ENCODE measurements at regions not wholly inside any gene's neighbourhood (a gene's known extent, or its start where the extent isn't known, plus 50 kb on each side); places are given as distances from the start of the nearest gene placed in this dataset.
"Not testable (repeated sequence)": the region's sequence is repeated elsewhere in the genome, so short reads cannot be mapped to it uniquely, and the experiment has no call there.

DNA sequence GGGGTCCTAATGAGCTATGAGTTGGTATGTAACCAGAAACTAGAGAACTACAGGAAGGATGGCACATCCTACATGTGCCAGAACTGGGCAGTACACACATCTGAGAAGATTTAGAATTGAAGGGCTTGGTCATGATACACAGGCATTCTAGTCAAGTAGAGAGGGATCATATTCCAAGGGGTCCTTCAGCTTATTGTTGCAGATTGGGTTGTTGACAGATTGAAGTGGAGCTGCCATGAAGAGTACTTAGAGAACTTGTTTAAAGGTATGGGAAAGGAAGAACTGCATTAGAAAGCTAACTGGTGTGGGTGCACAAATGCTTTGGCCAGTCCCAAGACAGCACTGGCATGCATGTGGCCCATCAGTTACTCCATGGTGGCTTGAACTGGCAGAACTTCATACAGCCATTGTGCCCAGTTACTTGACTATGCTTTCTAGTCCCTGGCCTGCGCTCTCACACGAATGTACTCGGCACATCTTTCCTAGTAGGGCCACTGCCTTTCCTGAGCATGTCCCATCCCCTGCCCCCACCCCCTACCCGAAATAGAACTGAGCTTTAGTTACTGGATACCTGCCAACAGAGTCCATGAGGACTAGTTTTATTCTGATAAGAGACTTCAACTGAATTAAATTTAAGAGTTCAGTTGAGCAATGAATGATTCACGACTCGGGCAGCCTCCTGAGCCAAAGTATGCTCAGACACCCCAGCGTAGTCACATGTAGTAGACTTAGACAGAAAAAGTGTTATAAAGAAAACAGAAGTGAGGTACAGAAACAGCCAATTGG lies 64.0 kb downstream of the CCNG2 start:
- DNase-seq (ENCODE audit: low spot score): no peak

DNA sequence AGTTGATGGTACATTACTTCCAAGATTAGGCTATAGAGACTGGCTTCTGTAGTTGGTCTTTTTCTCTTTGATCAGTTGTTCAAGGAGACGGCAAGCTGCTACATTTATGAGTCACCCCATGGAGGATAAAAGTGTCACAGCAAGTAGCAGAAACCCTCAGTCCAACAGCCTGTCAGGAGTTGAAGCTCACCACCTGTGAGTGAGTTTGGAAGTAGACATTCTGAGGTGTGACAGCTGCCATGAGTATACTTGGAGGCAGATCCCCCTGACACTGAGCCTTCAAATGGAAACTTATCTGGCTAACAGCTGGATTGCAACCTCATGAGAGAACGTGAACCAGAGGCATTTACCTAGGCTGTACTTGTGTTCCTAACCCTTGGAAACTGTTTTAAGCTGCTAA lies 68.0 kb downstream of the CCNG2 start:
- DNase-seq (ENCODE audit: low spot score): no peak

DNA sequence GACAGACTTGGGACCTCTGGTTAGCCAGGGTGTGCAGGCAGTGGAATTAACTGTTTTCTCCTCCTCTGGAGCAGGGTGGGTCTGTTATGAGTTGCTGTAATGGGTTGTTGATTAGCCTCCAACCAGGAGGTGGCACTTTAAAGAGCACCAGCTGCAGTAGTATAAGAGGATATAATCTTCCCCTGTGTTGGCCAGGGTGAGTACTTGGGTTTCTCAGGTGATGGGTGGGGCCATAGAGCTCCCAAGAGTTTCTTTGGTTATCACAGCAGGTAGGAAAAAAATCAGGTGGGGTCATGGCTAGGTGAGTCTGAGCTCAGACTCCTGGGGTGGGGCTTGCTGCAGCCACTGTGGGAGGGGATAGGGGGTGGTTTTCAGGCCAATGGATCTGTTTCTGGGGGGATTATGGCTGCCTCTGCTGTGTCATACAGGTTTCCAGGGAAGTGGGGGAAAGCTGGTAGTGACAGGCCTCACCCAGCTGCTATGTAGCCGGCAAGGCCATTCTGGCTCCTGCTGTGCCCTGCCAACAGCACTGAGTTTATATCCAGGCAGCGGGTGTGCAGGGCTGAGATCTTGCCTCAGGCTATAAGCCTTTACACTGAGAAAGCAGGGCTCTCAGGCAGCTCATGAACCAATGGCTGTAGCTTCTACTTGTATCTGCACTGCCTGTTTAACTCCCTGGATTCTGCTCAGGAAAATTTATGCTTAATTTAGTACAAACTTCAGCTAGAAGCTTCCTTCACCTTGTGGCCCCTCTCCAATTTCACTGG lies 70.1 kb downstream of the CCNG2 start:
- DNase-seq (ENCODE audit: low spot score): no peak

DNA sequence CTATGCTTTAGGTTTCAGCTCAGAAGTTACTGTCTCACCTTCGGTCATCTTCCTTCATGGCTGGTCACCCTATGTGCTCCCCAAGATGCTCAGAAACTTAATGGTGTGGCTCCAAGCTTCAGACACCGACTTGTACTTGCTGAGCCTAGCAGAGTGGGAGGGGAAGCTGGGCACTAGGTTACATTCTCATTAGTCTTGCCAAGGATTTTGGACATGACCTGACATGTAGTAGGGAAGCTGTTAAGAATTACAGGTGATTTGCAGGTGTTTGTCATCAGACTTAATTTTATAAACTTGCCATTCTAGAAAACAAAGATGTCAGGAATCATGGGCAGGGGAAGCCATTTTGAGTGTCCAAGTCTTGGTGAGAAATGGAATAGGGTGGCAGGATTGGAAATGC lies 72.4 kb downstream of the CCNG2 start:
- no peak for DNase-seq (ENCODE audit: low spot score)

DNA sequence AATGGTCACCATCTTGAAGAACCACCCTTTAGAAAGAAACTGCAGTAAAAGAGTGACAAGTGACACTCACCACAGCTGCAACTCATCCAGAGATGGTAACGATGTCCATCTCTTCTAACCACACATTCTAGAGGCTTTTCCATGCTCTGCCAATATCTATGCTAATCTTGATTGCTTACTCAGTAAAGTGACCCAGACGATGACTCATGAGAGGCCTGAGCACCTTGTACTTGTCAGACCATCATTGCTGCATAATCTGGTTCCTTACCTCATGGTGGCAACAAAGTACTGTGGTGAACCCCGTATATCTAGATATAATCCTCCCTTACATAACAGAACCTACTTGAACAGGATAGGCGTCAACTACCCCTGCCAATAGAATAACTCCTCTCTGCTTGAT lies 75.6 kb downstream of the CCNG2 start:
- no peak for DNase-seq (ENCODE audit: low spot score)

DNA sequence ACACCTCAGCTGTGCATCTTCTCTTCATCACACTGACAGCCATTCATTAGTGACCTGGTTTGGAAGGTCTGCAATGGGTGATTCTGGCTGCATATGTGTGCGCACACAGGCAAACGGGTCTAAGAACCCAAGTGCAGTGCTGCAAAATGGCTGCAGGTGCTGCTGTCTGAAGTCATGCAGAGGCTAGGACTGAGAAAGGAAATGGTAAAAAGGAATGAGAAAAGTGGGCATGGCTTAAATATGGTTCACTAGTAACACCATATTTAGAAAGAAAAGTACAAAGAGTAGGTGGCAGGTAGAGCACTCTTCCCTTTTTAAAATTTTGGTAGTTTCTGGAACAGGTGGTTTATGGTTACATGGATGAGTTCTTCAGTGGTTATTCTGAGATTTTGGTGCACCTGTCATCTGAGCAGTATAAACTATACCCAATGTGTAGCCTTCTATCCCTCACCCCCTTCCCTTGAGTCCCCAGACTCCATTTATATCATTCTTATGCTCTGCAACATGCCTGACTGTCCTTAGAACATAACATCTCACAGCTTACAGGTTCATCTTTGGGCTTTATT lies 78.4 kb downstream of the CCNG2 start:
- DNase-seq (ENCODE audit: low spot score): no peak

DNA sequence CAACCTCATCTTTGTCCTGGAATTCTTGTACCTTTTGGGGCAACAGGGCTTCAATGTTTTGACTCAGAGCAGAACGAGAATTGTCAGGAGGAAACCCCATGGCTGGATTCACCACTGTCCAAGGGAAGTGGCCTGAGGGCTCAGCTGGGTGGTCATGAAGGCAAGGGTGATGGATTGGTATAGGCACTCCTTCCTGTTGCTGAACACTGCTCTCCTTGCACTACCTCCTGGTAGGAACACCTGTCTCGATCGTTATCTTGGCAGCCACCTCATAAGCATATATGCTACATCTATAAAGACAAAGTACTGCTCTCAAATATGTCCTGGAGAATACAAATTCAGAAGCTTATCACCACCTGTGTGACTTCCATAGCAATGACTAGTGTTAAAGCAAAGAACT lies 79.8 kb downstream of the CCNG2 start:
- DNase-seq (ENCODE audit: low spot score): no peak

DNA sequence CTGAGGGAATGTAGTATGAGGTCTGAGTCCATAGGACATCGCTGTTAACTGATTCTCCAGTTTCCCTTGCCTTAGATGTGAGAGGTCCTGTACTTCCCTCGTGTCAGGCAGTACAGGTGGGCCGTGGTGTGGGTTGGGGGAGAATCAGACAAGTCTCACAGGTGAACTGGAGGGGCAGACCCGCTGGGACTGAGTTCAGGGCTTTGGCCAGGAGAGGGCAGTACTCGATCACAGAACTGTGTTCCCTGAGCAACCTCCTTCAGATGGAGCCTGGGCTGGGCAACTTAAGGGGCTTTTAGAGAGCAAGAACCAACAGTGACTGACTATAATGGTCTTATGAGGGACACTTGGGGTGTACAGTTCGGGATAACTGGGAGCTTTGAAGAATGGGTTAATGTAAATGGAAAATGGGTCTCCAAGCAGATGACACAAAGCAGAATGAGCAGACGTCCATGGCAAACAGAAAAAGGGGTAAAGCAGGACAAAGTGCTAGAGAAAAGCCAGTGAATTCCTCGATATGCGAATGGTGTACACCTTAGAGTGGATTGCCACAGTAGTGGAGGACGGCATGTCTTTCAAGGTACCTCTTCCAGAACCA lies 83.6 kb downstream of the CCNG2 start:
- peak; percentile 22 for DNase-seq (ENCODE audit: low spot score)

DNA sequence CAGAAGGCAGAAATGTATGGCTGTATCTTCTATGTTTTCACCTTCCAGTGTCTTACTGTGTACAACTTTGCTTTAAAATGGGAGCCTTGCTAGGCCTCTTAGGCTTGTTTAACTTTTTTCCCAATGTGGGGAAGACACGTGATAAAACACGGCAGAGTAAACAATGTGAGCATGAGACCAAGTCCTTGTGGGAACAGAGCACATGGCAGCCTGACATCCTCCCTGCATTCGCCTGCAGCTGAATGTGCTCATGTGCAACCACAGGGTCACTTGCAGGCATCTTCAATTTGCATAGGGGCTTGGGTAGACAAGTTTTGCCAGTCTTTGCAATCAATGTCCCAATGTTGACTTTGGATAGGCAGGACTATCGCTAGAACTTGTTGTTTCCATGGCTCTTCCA lies 91.8 kb downstream of the CCNG2 start:
- no peak for DNase-seq (ENCODE audit: low spot score)

DNA sequence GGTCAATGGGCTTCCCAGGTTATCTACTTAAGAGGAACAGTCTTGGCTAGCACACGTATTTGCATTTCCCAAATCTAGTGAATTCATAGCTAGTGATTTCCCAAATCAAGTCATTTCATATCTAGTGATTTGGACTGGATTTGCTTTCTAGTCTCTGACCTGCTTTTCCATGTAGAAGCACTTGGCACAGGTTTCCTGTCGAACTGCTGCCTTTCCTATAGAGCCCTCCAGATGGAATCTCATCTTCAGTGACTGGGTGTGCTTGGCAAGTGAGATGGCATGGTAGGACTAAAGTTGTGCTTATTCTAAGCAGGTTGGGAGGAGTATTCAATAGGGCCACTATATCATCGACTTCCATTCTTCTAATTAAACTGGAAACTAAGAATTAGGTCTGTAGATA lies 94.7 kb downstream of the CCNG2 start:
- no peak for DNase-seq (ENCODE audit: low spot score)

DNA sequence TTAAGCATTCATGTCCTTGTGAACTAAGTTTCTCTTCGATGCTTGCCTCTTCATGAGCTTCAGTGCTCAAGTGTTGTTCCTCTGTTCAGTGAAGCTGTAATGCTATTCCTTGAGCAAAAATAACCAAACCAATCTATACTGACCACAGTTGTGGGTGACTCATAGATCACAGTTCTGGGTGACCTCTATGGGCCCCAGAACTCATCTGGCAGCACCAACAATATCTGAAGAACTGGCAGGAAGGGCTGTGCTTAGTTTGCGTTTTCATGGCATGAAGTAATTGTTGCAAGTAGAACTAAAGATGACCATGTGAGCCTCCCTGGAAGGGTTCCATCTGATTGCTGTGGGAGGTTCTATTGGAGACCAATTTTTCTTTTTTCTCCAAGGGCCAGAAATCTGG lies 106.2 kb downstream of the CCNG2 start:
- DNase-seq (ENCODE audit: low spot score): no peak

DNA sequence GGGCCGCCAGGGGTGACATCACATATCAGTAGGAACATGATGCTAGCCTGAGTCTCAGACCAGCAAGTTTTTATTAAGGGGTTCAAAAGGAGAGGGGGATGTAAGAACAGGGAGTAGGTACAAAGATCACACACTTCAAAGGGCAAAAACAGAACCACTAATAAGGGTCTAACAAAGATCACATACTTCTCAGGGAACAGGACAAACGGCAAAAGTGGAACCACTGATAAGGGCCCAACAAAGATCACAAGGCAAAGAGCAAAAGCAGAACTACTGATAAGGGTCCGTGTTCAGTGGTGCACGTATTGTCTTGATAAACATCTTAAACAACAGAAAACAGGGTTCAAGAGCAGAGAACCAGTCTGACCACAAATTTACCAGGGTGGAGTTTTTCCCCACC lies 107.0 kb downstream of the CCNG2 start:
- not testable (repeated sequence) for DNase-seq (ENCODE audit: low spot score)

DNA sequence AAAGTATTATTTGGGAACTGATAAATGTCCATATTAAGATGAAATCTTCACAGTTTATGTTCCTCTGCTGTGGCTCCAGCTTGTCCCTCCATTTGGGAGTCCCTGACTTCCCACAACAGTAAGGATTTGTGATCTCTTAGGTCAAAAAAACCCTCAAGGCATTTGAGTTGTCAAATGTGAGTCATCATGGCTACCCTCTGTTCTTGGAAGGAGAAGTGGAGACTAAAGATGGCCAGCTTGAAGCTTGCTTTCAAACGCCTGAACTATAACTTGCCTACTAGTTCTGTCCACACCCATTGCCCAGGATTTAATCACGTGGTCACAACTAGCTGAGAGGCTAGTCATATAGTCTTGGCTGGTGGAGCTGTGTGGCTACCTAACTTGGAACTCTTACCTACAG lies 107.8 kb downstream of the CCNG2 start:
- no peak for DNase-seq (ENCODE audit: low spot score)

DNA sequence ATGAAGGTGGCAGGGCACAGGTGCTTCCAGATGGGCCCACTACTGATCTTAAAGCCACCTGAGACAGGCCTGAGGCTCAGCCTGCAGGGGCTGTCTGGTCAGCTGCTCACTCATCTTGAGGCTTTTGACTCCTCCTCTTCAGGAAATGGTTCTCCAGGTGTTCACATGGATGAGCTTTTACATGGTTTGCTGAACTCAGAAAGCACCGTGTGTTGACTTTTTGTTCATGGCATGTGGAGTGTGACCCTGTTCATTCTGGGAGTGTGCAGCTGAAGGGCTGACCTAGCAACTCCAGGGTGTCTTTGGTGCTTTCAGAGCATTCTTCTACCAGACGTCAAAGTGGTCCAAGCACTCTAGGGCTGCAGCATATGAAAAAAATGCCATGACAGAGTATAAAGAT lies 111.1 kb downstream of the CCNG2 start:
- DNase-seq (ENCODE audit: low spot score): no peak

DNA sequence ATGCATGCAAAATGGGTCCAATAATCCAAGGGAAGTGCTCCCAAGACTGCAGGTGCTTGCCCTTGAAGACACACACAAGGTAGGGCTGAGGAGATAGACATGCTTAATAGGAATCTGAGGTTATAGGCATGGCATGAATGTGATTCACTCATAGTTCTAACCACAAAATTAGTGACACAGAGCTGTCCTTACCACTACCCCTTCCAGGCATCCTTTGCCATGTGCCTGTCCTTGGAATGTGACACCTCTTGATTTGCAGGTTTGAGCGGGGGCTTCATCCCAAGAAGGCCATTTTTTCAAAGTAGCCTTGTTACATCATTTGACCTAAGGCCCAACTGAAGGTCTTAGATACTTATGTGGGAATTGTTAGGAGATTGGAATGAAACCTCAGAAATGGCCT lies 112.5 kb downstream of the CCNG2 start:
- no peak for DNase-seq (ENCODE audit: low spot score)

DNA sequence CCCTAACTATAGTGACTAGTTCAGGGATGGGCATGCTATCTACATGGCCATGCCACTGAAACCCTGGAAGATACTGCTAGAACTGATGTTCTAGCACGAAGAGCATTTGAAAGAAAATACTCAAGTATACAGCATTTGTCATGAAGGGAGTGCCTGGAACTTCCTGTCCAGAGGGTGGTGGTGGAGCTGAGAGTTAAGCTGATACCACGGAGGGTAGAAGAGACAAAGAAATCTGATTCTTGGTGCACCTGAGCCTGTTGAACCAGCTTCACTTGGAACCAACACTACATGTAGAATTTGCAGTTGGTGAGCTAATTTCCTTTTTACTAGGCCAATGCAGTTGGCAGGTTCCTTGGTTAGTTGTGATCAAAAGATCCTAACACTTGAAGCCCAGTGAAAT lies 116.4 kb downstream of the CCNG2 start:
- no peak for DNase-seq (ENCODE audit: low spot score)

DNA sequence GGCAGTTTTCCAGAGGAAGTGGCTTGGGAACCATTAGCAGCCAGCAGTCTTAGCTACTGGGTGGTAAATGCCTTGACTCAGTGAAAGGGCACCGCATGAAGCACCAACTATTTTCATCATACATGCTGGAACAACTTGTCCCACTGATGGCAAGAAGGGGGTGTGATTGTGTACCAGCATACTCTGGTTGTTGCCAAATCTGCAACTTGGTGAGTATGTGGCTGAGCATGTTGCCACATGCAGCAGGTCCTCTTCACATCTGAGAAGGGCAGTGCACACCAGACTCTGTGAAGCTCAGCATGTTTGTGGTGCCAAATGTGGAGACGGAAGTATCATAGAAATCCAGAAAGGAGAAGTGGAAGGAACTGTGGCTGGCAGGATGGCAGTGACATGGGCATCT lies 122.1 kb downstream of the CCNG2 start:
- not testable (repeated sequence) for DNase-seq (ENCODE audit: low spot score)

DNA sequence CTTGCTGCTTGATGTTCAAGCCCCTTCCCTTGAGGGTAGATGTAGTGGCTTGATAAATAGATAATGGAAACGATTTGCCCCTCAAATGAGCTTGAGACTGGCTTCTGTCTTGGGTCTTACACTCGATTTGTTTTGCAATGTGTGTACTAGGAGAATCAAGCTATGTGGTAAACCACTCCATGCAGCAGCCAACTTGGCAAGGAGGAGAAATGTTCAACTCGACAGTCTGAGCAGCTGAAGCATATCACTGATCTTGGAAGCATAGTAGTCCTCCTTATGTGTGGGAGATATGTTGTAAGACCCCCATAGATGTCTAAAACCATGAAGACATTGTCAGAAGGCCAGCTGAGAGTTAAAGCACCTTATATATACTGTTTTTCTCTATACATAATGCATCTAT lies 125.3 kb downstream of the CCNG2 start:
- no peak for DNase-seq (ENCODE audit: low spot score)

DNA sequence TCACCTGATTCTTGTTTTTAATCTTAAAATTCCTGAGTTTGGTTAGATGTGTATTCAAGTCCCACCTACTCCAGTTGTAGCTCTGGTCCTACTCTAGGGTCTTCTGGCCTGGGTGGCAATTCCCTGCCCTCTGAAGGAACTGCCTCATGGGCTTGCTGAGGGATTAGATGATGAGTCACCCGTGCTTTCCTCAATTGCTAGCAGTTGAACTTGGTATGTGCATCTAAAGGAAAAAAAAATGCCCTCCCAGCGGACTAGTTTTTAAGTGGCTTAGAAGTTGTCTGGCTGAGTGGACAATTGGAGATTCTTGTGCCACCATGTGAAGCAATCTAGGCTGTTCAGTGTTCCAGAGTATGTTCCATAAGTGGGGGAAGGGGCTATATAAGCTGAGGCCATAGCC lies 127.0 kb downstream of the CCNG2 start:
- no peak for DNase-seq (ENCODE audit: low spot score)

DNA sequence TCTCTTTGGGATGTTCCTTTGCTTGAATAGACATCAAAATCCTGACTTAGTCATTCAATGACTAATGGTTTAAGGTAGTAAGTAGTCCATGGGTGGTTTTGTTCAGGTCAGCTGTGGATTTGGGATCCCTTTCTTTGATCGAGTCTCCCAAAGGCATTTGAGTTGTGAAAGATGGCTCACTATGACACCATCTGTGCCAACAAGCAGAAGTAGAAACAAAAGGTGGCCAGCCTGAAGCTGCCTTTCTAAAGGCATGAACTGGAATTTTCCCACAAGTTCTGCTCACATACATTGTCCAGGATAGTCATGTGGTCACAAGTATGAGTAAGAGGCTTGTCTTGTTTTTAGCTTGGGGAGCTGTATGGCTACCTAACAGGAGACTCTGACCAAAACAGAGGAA lies 129.9 kb downstream of the CCNG2 start:
- no peak for DNase-seq (ENCODE audit: low spot score)

DNA sequence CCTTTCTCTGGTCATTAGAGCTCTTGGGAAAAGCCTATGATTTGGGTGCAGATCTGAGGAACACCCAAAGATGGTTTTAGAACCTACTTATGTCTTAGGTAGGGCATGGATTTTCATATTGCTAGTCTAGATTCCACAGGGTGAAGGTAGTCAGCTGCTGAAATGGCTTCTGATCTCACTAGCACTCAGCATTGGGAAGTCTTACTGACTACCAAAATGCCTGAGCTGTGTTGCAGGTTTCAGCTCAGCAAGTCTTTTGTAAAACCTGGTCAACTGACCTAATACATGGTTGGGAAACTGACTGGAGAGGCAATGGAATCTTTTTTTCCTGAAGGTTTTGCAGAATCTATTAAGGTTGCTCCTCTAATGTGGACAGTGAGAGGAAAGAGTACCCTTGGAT lies 136.4 kb downstream of the CCNG2 start:
- no peak for DNase-seq (ENCODE audit: low spot score)

DNA sequence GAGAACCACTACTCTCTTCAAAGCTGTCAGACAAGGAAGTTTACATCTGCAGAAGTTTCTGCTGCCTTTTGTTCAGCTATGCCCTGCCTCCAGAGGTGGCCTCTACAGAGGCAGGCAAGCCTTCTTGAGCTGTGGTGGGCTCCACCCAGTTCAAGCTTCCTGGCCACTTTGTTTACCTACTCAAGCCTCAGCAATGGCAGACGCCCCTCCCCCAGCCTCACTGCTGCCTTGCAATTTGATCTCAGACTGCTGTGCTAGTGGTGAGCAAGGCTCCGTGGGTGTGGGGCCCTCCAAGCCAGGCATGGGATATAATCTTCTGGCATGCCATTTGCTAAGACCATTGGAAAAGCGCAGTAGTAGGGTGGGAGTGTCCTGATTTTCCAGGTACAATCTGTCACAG lies 144.0 kb downstream of the CCNG2 start:
- peak; percentile 24 for DNase-seq (ENCODE audit: low spot score)

DNA sequence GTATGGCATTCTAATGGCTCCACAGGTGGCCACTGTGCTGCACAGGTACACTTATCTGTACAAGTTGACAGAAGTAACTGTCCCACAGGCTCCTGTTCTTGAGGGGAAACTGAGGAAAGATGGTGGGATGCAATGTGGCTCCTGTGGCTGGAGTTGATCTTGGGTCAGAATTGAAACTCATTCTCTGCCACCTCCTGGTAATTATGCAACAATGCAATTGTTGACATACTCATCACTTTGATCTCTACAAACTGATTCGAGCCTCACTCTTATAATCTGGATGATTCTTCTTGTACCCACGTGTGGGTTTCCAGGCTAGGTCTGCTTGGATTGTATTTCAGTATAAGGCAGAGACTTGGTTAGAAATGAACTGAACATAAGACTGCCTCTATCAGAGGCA lies 148.8 kb downstream of the CCNG2 start:
- no peak for DNase-seq (ENCODE audit: low spot score)

All from H4 (cell line).